NCI-H526 treated with DMSO at 0.1 percent for 48 hours (cell line): ENCODE measurements at regions not wholly inside any gene's neighbourhood (a gene's known extent, or its start where the extent isn't known, plus 50 kb on each side); places are given as distances from the start of the nearest gene placed in this dataset.
"Not testable (repeated sequence)": the region's sequence is repeated elsewhere in the genome, so short reads cannot be mapped to it uniquely, and the experiment has no call there.

Experiments
- DNase-seq: peaks from one replicate; lab custom pipeline; 2025; lab: John Stamatoyannopoulos, UW

GRCh38 chr11:23563591-23563990, 703.3 kb upstream of the CCDC179 start:
- no peak for DNase-seq

DNA sequence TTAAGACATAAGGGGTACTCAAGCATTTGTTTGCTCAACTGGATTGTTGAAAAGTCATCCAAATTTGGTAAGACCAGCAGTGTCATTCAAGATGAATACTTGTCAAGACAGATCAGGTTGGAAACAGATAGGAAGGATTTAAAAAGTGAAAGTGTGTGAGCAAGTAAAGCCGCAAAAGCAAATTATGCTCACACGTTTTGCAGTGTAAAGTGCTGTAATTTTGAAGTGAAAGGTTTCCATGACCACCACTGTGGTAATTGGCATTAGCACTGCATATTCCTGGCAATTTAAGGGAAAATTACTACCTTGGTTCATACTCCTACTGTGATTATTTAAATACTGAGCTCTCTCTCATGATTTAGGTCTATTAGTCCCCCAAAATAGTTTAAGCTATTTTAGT, 704.1 kb upstream of the CCDC179 start:
- DNase-seq, result no peak

- peak; percentile 36 for DNase-seq
Observed at GRCh38 chr11:23569134-23569533, 708.9 kb upstream of the CCDC179 start.

GRCh38 chr11:23569547-23569946, 709.3 kb upstream of the CCDC179 start:
- peak; percentile 36 for DNase-seq

- DNase-seq, result no peak
Observed at GRCh38 chr11:23570828-23571227, 710.6 kb upstream of the CCDC179 start.

DNA sequence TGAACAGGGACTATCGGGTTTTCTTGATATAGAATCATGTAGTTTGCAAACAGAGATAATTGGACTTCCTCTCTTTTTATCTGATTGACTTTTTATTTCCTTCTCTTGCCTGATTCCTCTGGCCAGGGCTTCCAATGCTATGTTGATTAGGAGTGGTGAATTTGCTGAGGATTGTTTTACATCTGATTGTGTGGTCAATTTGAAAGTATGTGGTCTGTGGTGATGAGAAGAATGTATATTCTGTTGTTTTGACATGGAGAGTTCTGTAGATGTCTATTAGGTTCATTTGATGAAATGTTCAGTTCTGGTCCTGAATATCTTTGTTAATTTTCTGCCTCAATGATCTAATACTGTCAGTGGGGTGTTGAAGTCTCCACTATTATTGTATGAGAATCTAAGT, 713.2 kb upstream of the CCDC179 start:
- DNase-seq, result no peak

GRCh38 chr11:23574149-23574548, 713.9 kb upstream of the CCDC179 start:
- no peak for DNase-seq

GRCh38 chr11:23577296-23577695, 717.0 kb upstream of the CCDC179 start:
- DNase-seq, result no peak

- DNase-seq, result no peak
Observed at GRCh38 chr11:23585416-23586104, 725.3 kb upstream of the CCDC179 start.

- DNase-seq, result no peak
Observed at GRCh38 chr11:23586173-23586572, 725.9 kb upstream of the CCDC179 start.

DNA sequence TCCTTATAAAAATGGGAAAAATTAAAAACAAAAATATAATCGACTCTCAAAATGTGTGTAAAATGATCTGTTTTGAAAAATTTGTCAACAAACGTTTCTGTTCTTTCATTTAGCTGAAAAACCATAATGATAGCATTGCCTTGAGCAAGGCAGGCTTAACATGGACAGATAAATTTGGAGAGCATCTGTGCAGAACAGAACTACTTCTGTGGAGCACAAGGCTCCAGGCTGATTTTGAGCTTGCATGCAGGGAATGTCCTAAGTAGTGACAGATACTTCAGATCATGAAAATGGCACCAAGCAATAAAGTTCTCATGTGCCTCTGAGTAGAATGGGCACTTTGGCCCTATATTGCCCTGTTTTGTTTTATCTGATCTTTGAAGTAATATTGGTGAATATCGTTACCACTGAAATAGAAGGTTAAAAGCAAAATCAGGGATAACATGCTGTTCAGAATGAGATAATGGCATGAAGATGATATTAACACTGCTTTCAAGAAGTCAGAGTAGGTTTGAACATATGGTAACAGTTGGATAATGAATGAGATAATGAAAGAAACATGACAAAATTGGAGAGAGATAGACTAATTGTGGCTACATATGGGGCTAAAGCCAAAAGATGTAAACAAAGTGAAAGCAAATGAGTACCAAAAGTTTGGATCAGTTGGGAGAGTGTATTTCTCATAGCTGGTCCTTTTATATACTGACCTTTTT, 730.5 kb upstream of the CCDC179 start:
- DNase-seq, result no peak

GRCh38 chr11:23594755-23595154, 734.5 kb upstream of the CCDC179 start:
- DNase-seq, result no peak

GRCh38 chr11:23604966-23605365, 744.7 kb upstream of the CCDC179 start:
- DNase-seq, result no peak

- no peak for DNase-seq
Observed at GRCh38 chr11:23606191-23606590, 745.9 kb upstream of the CCDC179 start.

- DNase-seq, result no peak
Observed at GRCh38 chr11:23611726-23612125, 751.5 kb upstream of the CCDC179 start.

DNA sequence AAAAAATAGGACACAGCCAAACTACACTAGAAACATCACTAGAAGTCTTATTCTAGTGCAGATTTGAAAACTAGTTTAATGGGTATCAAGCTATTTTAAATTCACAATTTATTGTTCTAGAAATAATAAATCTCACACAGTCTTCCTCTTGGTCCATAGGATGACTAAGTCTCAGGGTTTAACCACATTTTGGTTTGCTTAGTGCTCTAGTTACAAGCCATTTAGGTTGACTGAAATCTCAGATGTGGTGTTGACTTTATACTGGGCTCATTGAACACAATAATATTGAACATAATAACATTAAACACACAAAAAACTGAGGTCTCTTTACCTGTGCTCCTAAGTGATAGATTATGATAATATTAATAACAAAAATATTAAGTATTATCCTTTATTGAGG, 760.3 kb upstream of the CCDC179 start:
- no peak for DNase-seq

- no peak for DNase-seq
Observed at GRCh38 chr11:23632293-23632692, 772.0 kb upstream of the CCDC179 start.

GRCh38 chr11:23644443-23644842, 784.2 kb upstream of the CCDC179 start:
- DNase-seq, result no peak

DNA sequence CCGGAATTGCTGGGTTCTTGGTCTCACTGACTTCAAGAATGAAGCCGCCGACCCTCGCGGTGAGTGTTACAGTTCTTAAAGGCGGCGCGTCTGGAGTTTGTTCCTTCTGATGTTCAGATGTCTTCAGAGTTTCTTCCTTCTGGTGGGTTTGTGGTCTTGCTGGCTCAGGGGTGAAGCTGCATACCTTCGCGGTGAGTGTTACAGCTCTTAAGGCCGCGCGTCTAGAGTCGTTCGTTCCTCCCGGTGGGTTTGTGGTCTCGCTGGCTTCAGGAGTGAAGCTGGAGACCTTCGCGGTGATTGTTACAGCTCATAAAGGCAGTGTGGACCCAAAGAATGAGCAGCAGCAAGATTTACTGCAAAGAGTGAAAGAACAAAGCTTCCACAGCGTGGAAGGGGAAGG, 792.1 kb upstream of the CCDC179 start:
- not testable (repeated sequence) for DNase-seq

GRCh38 chr11:23653071-23653675, 792.9 kb upstream of the CCDC179 start:
- no peak for DNase-seq

- no peak for DNase-seq
Observed at GRCh38 chr11:23668324-23668723, 808.0 kb upstream of the CCDC179 start.

- no peak for DNase-seq
Observed at GRCh38 chr11:23673366-23673765, 813.1 kb upstream of the CCDC179 start.

DNA sequence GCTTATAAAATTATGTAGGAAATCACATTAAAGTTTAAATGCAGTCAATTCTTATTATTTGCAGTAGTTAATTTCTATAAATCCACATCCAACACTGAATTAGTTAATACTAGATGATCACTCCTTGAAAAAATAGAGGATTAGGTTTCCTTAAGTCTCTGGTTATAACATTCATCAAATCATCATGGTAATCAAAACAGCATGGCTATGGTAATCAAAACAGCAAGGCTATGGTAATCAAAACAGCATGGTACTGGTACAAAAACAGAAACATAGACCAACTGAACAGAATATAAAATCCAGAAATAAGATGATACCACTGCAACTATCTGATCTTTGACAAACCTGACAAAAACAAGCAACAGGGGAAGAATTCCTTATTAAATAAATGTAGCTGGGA, 814.6 kb upstream of the CCDC179 start:
- DNase-seq, result no peak
